ENCODE measurements at regions not wholly inside any gene's neighbourhood (a gene's known extent, or its start where the extent isn't known, plus 50 kb on each side); places are given as distances from the start of the nearest gene placed in this dataset.

GRCh38 chr6:11284996-11285395 lies 52.5 kb upstream of the NEDD9 start:
- no peak for DNase-seq

DNA sequence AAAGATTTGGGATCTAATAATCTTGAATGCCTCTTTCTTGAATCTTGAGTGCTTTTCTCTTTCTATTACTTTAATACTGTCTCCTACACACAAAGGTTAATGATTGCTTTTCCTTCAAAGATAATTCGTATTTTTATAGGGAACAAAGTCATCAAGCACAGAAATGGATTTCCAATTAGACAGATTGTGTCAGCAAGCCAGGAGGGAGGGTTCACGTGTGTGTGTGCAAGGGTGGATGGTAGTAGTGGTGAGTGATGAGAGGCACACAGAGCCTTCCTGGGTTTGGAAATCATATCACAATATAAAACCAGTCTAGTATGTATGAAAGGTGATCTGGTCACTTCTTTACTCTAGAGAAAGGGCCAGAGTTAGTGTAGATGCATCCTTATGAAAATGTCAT lies 51.2 kb upstream of the NEDD9 start:
- DNase-seq: no peak

- no peak for DNase-seq
These were observed 50.4 kb upstream of the NEDD9 start for GRCh38 chr6:11282875-11283274.
